K562 (cell line): ENCODE measurements at regions not wholly inside any gene's neighbourhood (a gene's known extent, or its start where the extent isn't known, plus 50 kb on each side); places are given as distances from the start of the nearest gene placed in this dataset.
A peak's percentile ranks its signal among the peaks of the same experiment; 100 is the strongest.

Experiments used
- ATAC-seq: fragments of 200-7000 bp; cut with Tn5 transposase; 3 replicates; pipeline ENCODE4 v1.9.1; 2020; ENCODE audit warnings: moderate library complexity
- BruUV-seq: library from RNA; stranded (reverse); fragments of 400-500 nt; replicated peaks from 2 replicates; lab custom pipeline; 2021; lab: Mats Ljungman, UMichigan
- CTCF ChIA-PET: fragments of 300-600 bp; formaldehyde crosslinking; extraction: SDS; loops from one replicate; lab custom pipeline; 2021; ENCODE audit warnings: low intra/inter-chr PET ratio; lab: Yijun Ruan, JAX
- POLR2A ChIA-PET: fragments of 300-600, 350-650 bp; sonication (Branson Sonifier 250); formaldehyde crosslinking; extraction: SDS; loops from one replicate; lab custom pipeline; 2021; ENCODE audit warnings: antibody characterized with exemption, inconsistent platforms; lab: Yijun Ruan, JAX
- DNase-seq, 4 experiments: peaks; one replicate each; pipeline versions ENCODE4 v3.0.0 to v3.0.0-alpha.2; 2011 to 2018; ENCODE audit warnings: low spot score in 3 of 4, mixed read lengths in 3 of 4; ENCODE audit errors: extremely low read depth in 1 of 4
- FAIRE-seq: peaks from 2 replicates; lab custom pipeline; 2011; peaks lifted over from hg19 to GRCh38; lab: Jason Lieb, UNC
- H2AFZ ChIP-seq: 2 replicates; pipeline ENCODE4 v1.6.0; 2011; ENCODE audit warnings: low read depth, low read length, control low read depth, inconsistent platforms
- H3K27ac ChIP-seq: fragments of 200-600 bp; 3 replicates; pipeline ENCODE4 v1.8.0; 2011; ENCODE audit warnings: low read depth, mild to moderate bottlenecking, control low read depth, inconsistent platforms, low read length, moderate library complexity, mixed read lengths; ENCODE audit errors: extremely low read depth
- H3K27me3 ChIP-seq, 2 experiments: fragments of 300-600 bp in 1 of 2; 2 replicates in 1 of 2; 3 replicates in 1 of 2; pipeline versions ENCODE4 v1.6.0 to v1.8.0; 2011; ENCODE audit warnings: inconsistent platforms in 2 of 2, low read length in 2 of 2, mild to moderate bottlenecking in 1 of 2, mixed read lengths in 1 of 2, moderate library complexity in 1 of 2; ENCODE audit not compliant: control insufficient read depth in 2 of 2, insufficient read depth in 2 of 2
- H3K36me3 ChIP-seq: fragments of 300-600 bp; 3 replicates; pipeline ENCODE4 v1.8.0; 2011; ENCODE audit warnings: mild to moderate bottlenecking, low read length, inconsistent platforms; ENCODE audit not compliant: control insufficient read depth, insufficient read depth
- H3K4me1 ChIP-seq, 2 experiments: fragments of 200-600 bp in 1 of 2; replicated peaks in 1 of 2; 2 replicates in 1 of 2; 3 replicates in 1 of 2; pipeline versions ENCODE4 v1.5.1 to v1.8.0; 2011; ENCODE audit warnings: inconsistent platforms in 2 of 2, low read length in 2 of 2, mild to moderate bottlenecking in 1 of 2, mixed read lengths in 1 of 2, moderate library complexity in 1 of 2; ENCODE audit not compliant: control insufficient read depth in 2 of 2, insufficient read depth in 2 of 2
- H3K4me2 ChIP-seq: 2 replicates; pipeline ENCODE4 v1.6.1; 2011; ENCODE audit warnings: low read length, control low read depth, inconsistent platforms, mixed read lengths; ENCODE audit not compliant: insufficient read depth
- H3K4me3 ChIP-seq: fragments of 200-600 bp; sonication (generic), shearing (Covaris generic); 2 replicates; pipeline ENCODE4 v1.5.1; 2016; ENCODE audit warnings: control low read depth, inconsistent platforms
- H3K79me2 ChIP-seq: fragments of 200-600 bp; 3 replicates; pipeline ENCODE4 v1.8.0; 2011; ENCODE audit warnings: low read length, inconsistent platforms; ENCODE audit not compliant: control insufficient read depth, insufficient read depth
- H3K9ac ChIP-seq, 2 experiments: 2 replicates each; pipeline versions ENCODE4 v1.6.0 to v1.6.1; 2011; ENCODE audit warnings: low read depth in 2 of 2, low read length in 2 of 2, control low read depth in 1 of 2, inconsistent platforms in 1 of 2, mild to moderate bottlenecking in 1 of 2, mixed read lengths in 1 of 2; ENCODE audit not compliant: insufficient read depth in 1 of 2
- H3K9me1 ChIP-seq: one replicate; pipeline ENCODE4 v1.6.0; 2011; ENCODE audit warnings: inconsistent platforms, mild to moderate bottlenecking, low read length, moderate library complexity; ENCODE audit not compliant: control insufficient read depth, insufficient read depth
- H3K9me3 ChIP-seq: replicated peaks from 2 replicates; pipeline ENCODE4 v1.5.1; 2011; ENCODE audit warnings: low read depth, low read length, inconsistent platforms; ENCODE audit not compliant: control insufficient read depth, insufficient read depth
- H4K20me1 ChIP-seq: replicated peaks from 2 replicates; pipeline ENCODE4 v1.6.1; 2011; ENCODE audit warnings: low read length, inconsistent platforms, mixed read lengths; ENCODE audit not compliant: control insufficient read depth, insufficient read depth
- CREB3L1 ChIP-seq: fragments of 450-650 bp; IDR thresholded peaks from 2 replicates; pipeline ENCODE4 v1.6.1; 2014; ENCODE audit warnings: low read depth, mild to moderate bottlenecking, moderate library complexity, borderline replicate concordance
- ESRRA ChIP-seq: fragments of 450-650 bp; IDR thresholded peaks from 2 replicates; pipeline ENCODE4 v1.6.1; 2014; ENCODE audit warnings: low read depth, mild to moderate bottlenecking, moderate library complexity, borderline replicate concordance
- ETV5 ChIP-seq: sonication (generic); formaldehyde crosslinking; IDR thresholded peaks from 2 replicates; pipeline ENCODE4 v1.4.0; 2020; ENCODE audit warnings: low read depth, mild to moderate bottlenecking, missing genetic modification reagents
- GABPB2 ChIP-seq: fragments of 250-450 bp; sonication (Bioruptor Pico); conservative IDR thresholded peaks from 2 replicates; pipeline ENCODE4 v1.5.1; 2021; ENCODE audit warnings: mild to moderate bottlenecking
- PTRF ChIP-seq: fragments of 450-650 bp; IDR thresholded peaks from 2 replicates; pipeline ENCODE4 v1.6.1; 2016; ENCODE audit warnings: mild to moderate bottlenecking, missing genetic modification characterization, missing compliant biosample characterization
- TAF15 ChIP-seq: fragments of 200-400 bp; formaldehyde crosslinking; IDR thresholded peaks from 2 replicates; pipeline ENCODE4 v1.6.1; 2017; ENCODE audit warnings: mild to moderate bottlenecking, low read depth, low read length, moderate library complexity
- ZFP1 ChIP-seq: fragments of 450-650 bp; formaldehyde crosslinking; IDR thresholded peaks from 2 replicates; pipeline ENCODE4 v1.4.0; 2020; ENCODE audit warnings: mild to moderate bottlenecking, mixed read lengths
- ZNF280A ChIP-seq: fragments of 450-650 bp; IDR thresholded peaks from 2 replicates; pipeline ENCODE4 v1.6.1; 2018; ENCODE audit warnings: mild to moderate bottlenecking, low read depth; ENCODE audit not compliant: partially characterized antibody
- ZNF318 ChIP-seq, 2 experiments: fragments of 450-650 bp; IDR thresholded peaks; 2 replicates each; pipeline ENCODE4 v1.6.1; 2016; ENCODE audit warnings: mild to moderate bottlenecking in 2 of 2, borderline replicate concordance in 1 of 2, low read depth in 1 of 2, moderate library complexity in 1 of 2
- ZNF507 ChIP-seq: conservative IDR thresholded peaks from 2 replicates; pipeline ENCODE4 v1.6.1; 2017; ENCODE audit warnings: missing genetic modification characterization, missing compliant biosample characterization
- WGBS: fragments of 100-300 bp; shearing (Covaris generic); methylation state at CpG from one replicate; pipeline ENCODE4 v1.1.6; 2016; ENCODE audit warnings: low coverage, mixed read lengths; ENCODE audit not compliant: insufficient coverage; ENCODE audit errors: missing lambda C conversion rate; 5-methylcytosine and 5-hydroxymethylcytosine counted together
- in situ Hi-C: fragments of 300-500 bp; cut with MboI; formaldehyde crosslinking; loops from 4 replicates; pipeline ENCODE4 v1.15.0; 2018; ENCODE audit warnings: inconsistent platforms, mixed read lengths
- intact Hi-C: fragments of 100-400 bp; cut with micrococcal nuclease; formaldehyde crosslinking; loops from 2 replicates; pipeline ENCODE4 v1.14.2; 2022

- Histone ChIP-seq H3K4me3 (no peak overlapping the region), H2AFZ (no peak overlapping the region), H3K9me1 (no peaks in the 10 kb centered on the region), H3K79me2 (no peaks in the 10 kb centered on the region), H3K27me3 (peaks cover 0 to 69% of the 10 kb centered on the region in 2 experiments; a peak in 2 of 5 replicates), H3K36me3 (no peaks in the 10 kb centered on the region), H3K9ac (no peak overlapping the region), H3K4me1 (peaks cover 0 to 3% of the 10 kb centered on the region in 2 experiments; a peak in 2 of 5 replicates), H3K9me3 (no peaks in the 10 kb centered on the region), H4K20me1 (no peaks in the 10 kb centered on the region), H3K27ac (no peak overlapping the region), H3K4me2 (no peak overlapping the region)
- 1% methylated on average over 20 of the region's 20 CpGs for WGBS
- in situ Hi-C loops: no loop called here
- ChIA-PET CTCF (interaction anchor here (0.7 kb wide), 1 partner anchor 137 kb away, joined by 3 read pairs; no protein-coding TSS in a partner anchor), POLR2A (no interaction called here)
- BruUV-seq: no TSS peak
- no peak for ATAC-seq
- peak in 3 of 4 experiments; percentile 1 for DNase-seq
- intact Hi-C loops: no loop called here
- FAIRE-seq: no peak
- TF ChIP-seq ZNF507 (tag) (no peak), GABPB2 (CRISPR knock-in tag) (no peak), PTRF (tag) (no peak), ZFP1 (CRISPR knock-in tag) (no peak), TAF15 (no peak), ZNF318 (IDR thresholded peaks at IDR 0.05; ENCODE audit: borderline replicate concordance in 1 of 2, low read depth in 1 of 2) (no peak), ZNF280A (no peak), ETV5 (CRISPR knock-in tag) (no peak), CREB3L1 (no peak), ESRRA (no peak)
Observed at GRCh38 chr12:34396861-34397590, 374.7 kb downstream of the ALG10 start.
